Skeletal muscle tissue (tissue), 3 donors: ENCODE measurements at regions not wholly inside any gene's neighbourhood (a gene's known extent, or its start where the extent isn't known, plus 50 kb on each side); places are given as distances from the start of the nearest gene placed in this dataset.

ENCODE experiments used
- H3K27ac ChIP-seq: one replicate; pipeline ENCODE4 v1.7.0; 2013; ENCODE audit warnings: mild to moderate bottlenecking, low read depth, low read length, inconsistent platforms
- H3K27me3 ChIP-seq, 3 donors: one replicate each; pipeline ENCODE4 v1.7.0; 2013; ENCODE audit warnings: low read length in 3 of 3; ENCODE audit not compliant: control insufficient read depth in 3 of 3, insufficient read depth in 3 of 3
- H3K36me3 ChIP-seq, 3 donors: one replicate each; pipeline ENCODE4 v1.7.0; 2013; ENCODE audit warnings: low read length in 3 of 3; ENCODE audit not compliant: control insufficient read depth in 3 of 3, insufficient read depth in 3 of 3
- H3K4me1 ChIP-seq, 3 donors: one replicate each; pipeline ENCODE4 v1.7.0; 2013; ENCODE audit warnings: low read length in 3 of 3, mild to moderate bottlenecking in 3 of 3; ENCODE audit not compliant: control insufficient read depth in 3 of 3, insufficient read depth in 3 of 3
- H3K4me3 ChIP-seq, 3 donors: one replicate each; pipeline ENCODE4 v1.7.0; 2013; ENCODE audit warnings: low read length in 3 of 3
- H3K9ac ChIP-seq, 3 donors: one replicate each; pipeline ENCODE4 v1.7.0; 2013; ENCODE audit warnings: low read length in 3 of 3, mild to moderate bottlenecking in 3 of 3, moderate library complexity in 2 of 3, low read depth in 1 of 3
- H3K9me3 ChIP-seq, 3 donors: one replicate each; pipeline ENCODE4 v1.7.0; 2013; ENCODE audit warnings: low read length in 3 of 3; ENCODE audit not compliant: control insufficient read depth in 3 of 3
- donor health status: Osteomylitis.

GRCh38 chr16:9141813-9142212 is 50.4 kb downstream of the HAPSTR1 start:
- Histone ChIP-seq H3K4me3 (no peak overlapping the region), H3K4me1 (peaks cover 3 to 8% (median 5%) of the 10 kb centered on the region in 3 donors), H3K9me3 (no peaks in the 10 kb centered on the region), H3K9ac (no peak overlapping the region), H3K27me3 (peaks cover 0 to 5% (median 0%) of the 10 kb centered on the region in 3 donors), H3K27ac (no peak overlapping the region), H3K36me3 (no peaks in the 10 kb centered on the region)

GRCh38 chr16:9144106-9144505 is 52.7 kb downstream of the HAPSTR1 start:
- no peaks in the 10 kb centered on the region for H3K9me3 ChIP-seq
- no peaks in the 10 kb centered on the region for H3K36me3 ChIP-seq
- H3K27ac ChIP-seq = no peak overlapping the region
- peaks cover 1 to 5% (median 2%) of the 10 kb centered on the region in 3 donors for H3K4me1 ChIP-seq
- H3K4me3 ChIP-seq = no peak overlapping the region
- H3K27me3 ChIP-seq = no peaks in the 10 kb centered on the region
- no peak overlapping the region for H3K9ac ChIP-seq

- no peak overlapping the region for H3K9ac ChIP-seq
- H3K4me1 ChIP-seq = peaks cover 0 to 4% (median 0%) of the 10 kb centered on the region in 3 donors
- no peak overlapping the region for H3K27ac ChIP-seq
- H3K36me3 ChIP-seq = no peaks in the 10 kb centered on the region
- no peaks in the 10 kb centered on the region for H3K9me3 ChIP-seq
- H3K4me3 ChIP-seq = no peak overlapping the region
- H3K27me3 ChIP-seq = no peaks in the 10 kb centered on the region
Measured at GRCh38 chr16:9148374-9149015, 57.1 kb downstream of the HAPSTR1 start.

GRCh38 chr16:9151074-9151473 is 59.6 kb downstream of the HAPSTR1 start:
- Histone ChIP-seq H3K27ac (no peak overlapping the region), H3K9me3 (no peaks in the 10 kb centered on the region), H3K9ac (no peak overlapping the region), H3K27me3 (peaks cover 9 to 18% (median 14%) of the 10 kb centered on the region in 3 donors), H3K4me3 (no peak overlapping the region), H3K4me1 (no peaks in the 10 kb centered on the region), H3K36me3 (no peaks in the 10 kb centered on the region)

GRCh38 chr16:9151597-9151996 is 60.2 kb downstream of the HAPSTR1 start:
- Histone ChIP-seq H3K9ac (no peak overlapping the region), H3K4me1 (no peaks in the 10 kb centered on the region), H3K27ac (no peak overlapping the region)

GRCh38 chr16:9152649-9153501 is 61.4 kb downstream of the HAPSTR1 start:
- H3K9ac ChIP-seq = no peak overlapping the region
- no peak overlapping the region for H3K27ac ChIP-seq
- H3K4me3 ChIP-seq = no peak overlapping the region
- no peaks in the 10 kb centered on the region for H3K36me3 ChIP-seq
- H3K4me1 ChIP-seq = no peaks in the 10 kb centered on the region
- H3K9me3 ChIP-seq = no peaks in the 10 kb centered on the region
- H3K27me3 ChIP-seq = peaks cover 9 to 25% (median 17%) of the 10 kb centered on the region in 3 donors

More at GRCh38 chr16:9151597-9151996, 60.2 kb downstream of the HAPSTR1 start:
- Histone ChIP-seq H3K4me3 (no peak overlapping the region), H3K9me3 (no peaks in the 10 kb centered on the region), H3K27me3 (peaks cover 9 to 18% (median 14%) of the 10 kb centered on the region in 3 donors), H3K36me3 (no peaks in the 10 kb centered on the region)

GRCh38 chr16:9153502-9153864 is 62.0 kb downstream of the HAPSTR1 start:
- Histone ChIP-seq H3K9me3 (no peaks in the 10 kb centered on the region), H3K4me3 (no peak overlapping the region), H3K27me3 (peaks cover 9 to 25% (median 17%) of the 10 kb centered on the region in 3 donors), H3K9ac (no peak overlapping the region), H3K4me1 (no peaks in the 10 kb centered on the region), H3K36me3 (no peaks in the 10 kb centered on the region), H3K27ac (no peak overlapping the region)

- Histone ChIP-seq H3K36me3 (no peaks in the 10 kb centered on the region), H3K27me3 (peaks cover 9 to 25% (median 17%) of the 10 kb centered on the region in 3 donors), H3K9me3 (no peaks in the 10 kb centered on the region), H3K4me1 (no peaks in the 10 kb centered on the region), H3K27ac (no peak overlapping the region), H3K9ac (no peak overlapping the region), H3K4me3 (no peak overlapping the region)
Measured at GRCh38 chr16:9154567-9155410, 63.3 kb downstream of the HAPSTR1 start.

- Histone ChIP-seq H3K27ac (no peak overlapping the region), H3K36me3 (no peaks in the 10 kb centered on the region), H3K4me1 (peaks cover 0 to 2% (median 0%) of the 10 kb centered on the region in 3 donors), H3K9me3 (no peaks in the 10 kb centered on the region), H3K9ac (no peak overlapping the region), H3K4me3 (no peak overlapping the region), H3K27me3 (peaks cover 9 to 28% (median 17%) of the 10 kb centered on the region in 3 donors)
Measured at GRCh38 chr16:9155871-9156270, 64.4 kb downstream of the HAPSTR1 start.
